ENCODE measurements at regions not wholly inside any gene's neighbourhood (a gene's known extent, or its start where the extent isn't known, plus 50 kb on each side); places are given as distances from the start of the nearest gene placed in this dataset.

GRCh38 chr2:59922450-59922849 lies 631.0 kb downstream of the BCL11A start:
- TF ChIP-seq REST (IDR thresholded peaks at IDR 0.05; ENCODE audit: insufficient replicate concordance, low read depth) = no peak
- no peak for TF ChIP-seq GABPA (IDR thresholded peaks at IDR 0.05; ENCODE audit: low read depth)
- no peak for TF ChIP-seq SPI1 (IDR thresholded peaks at IDR 0.05; ENCODE audit: borderline replicate concordance, low read depth)
- no peak for TF ChIP-seq CTCF (IDR thresholded peaks at IDR 0.05; ENCODE audit: insufficient read depth, low read length)
- TF ChIP-seq POLR2AphosphoS5 (IDR thresholded peaks at IDR 0.05; ENCODE audit: low read depth) = no peak
- H3K27me3 ChIP-seq (ENCODE audit: insufficient read depth, poor library complexity, severe bottlenecking) = no peaks in the 10 kb centered on the region
- H3K27ac ChIP-seq (replicated peaks) = no peak overlapping the region
- DNase-seq (ENCODE audit: low read depth in 1 of 2, low spot score in 1 of 2) = no peak
- no peak overlapping the region for H3K4me3 ChIP-seq (replicated peaks; ENCODE audit: insufficient read depth, low read length)

GRCh38 chr2:59921743-59922142 lies 631.7 kb downstream of the BCL11A start:
- no peak for TF ChIP-seq CTCF (IDR thresholded peaks at IDR 0.05; ENCODE audit: insufficient read depth, low read length)
- TF ChIP-seq SPI1 (IDR thresholded peaks at IDR 0.05; ENCODE audit: borderline replicate concordance, low read depth) = no peak
- TF ChIP-seq GABPA (IDR thresholded peaks at IDR 0.05; ENCODE audit: low read depth) = no peak
- TF ChIP-seq POLR2AphosphoS5 (IDR thresholded peaks at IDR 0.05; ENCODE audit: low read depth) = no peak
- no peak for TF ChIP-seq REST (IDR thresholded peaks at IDR 0.05; ENCODE audit: insufficient replicate concordance, low read depth)
- Histone ChIP-seq H3K27me3 (ENCODE audit: insufficient read depth, poor library complexity, severe bottlenecking) (no peaks in the 10 kb centered on the region), H3K27ac (replicated peaks) (no peak overlapping the region), H3K4me3 (replicated peaks; ENCODE audit: insufficient read depth, low read length) (no peak overlapping the region)
- DNase-seq (ENCODE audit: low read depth in 1 of 2, low spot score in 1 of 2) = no peak

- Histone ChIP-seq H3K27me3 (ENCODE audit: insufficient read depth, poor library complexity, severe bottlenecking) (no peaks in the 10 kb centered on the region), H3K27ac (replicated peaks) (no peak overlapping the region), H3K4me3 (replicated peaks; ENCODE audit: insufficient read depth, low read length) (no peak overlapping the region)
- TF ChIP-seq REST (IDR thresholded peaks at IDR 0.05; ENCODE audit: insufficient replicate concordance, low read depth) (no peak), POLR2AphosphoS5 (IDR thresholded peaks at IDR 0.05; ENCODE audit: low read depth) (no peak), SPI1 (IDR thresholded peaks at IDR 0.05; ENCODE audit: borderline replicate concordance, low read depth) (no peak), CTCF (IDR thresholded peaks at IDR 0.05; ENCODE audit: insufficient read depth, low read length) (no peak), GABPA (IDR thresholded peaks at IDR 0.05; ENCODE audit: low read depth) (no peak)
- DNase-seq (ENCODE audit: low read depth in 1 of 2, low spot score in 1 of 2) = no peak
These were observed 632.5 kb downstream of the BCL11A start for GRCh38 chr2:59920961-59921360.

Data from HL-60 (cell line).